ENCODE measurements at regions not wholly inside any gene's neighbourhood (a gene's known extent, or its start where the extent isn't known, plus 50 kb on each side); places are given as distances from the start of the nearest gene placed in this dataset.
"Not testable (repeated sequence)": the region's sequence is repeated elsewhere in the genome, so short reads cannot be mapped to it uniquely, and the experiment has no call there.

DNA sequence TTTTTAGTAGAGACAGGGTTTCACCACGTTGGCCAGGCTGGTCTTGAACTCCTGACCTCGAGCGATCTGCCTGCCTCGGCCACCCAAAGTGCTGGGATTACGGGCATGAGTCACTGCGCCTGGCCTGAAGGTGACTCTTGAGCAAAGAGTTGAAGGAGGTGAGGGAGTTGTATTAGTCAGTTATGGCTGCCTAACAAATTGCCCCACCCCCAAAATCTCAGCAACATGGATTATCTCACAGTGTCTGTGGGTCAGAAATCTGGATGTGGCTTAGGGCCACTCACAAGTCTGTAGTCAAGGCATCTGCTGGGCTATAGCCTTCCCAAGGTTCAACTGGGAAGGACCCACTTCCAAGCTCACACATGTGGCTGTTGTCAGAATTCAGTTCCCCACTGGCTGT is 52.8 kb upstream of the ADGRE5 start:
- no peak for TF ChIP-seq ELF4 (IDR thresholded peaks at IDR 0.05)
- DNase-seq (ENCODE audit: extremely low spot score): no peak
- ChIA-PET POLR2A (no interaction called here), CTCF (no interaction called here)

DNA sequence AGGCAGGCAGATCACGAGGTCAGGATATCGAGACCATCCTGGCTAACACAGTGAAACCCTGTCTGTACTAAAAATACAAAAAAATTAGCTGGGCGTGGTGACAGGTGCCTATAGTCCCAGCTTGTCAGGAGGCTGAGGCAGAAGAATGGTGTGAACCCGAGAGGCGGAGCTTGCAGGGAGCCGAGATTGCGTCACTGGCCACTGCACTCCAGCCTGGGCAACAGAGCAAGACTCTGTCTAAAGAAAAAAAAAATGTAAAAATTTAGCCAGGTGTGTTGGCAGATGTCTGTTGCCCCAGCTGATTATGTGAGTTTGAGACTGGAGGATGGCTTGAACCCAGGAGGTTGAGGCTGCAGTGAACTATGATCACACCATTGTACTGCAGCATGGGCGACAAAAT is 54.2 kb upstream of the ADGRE5 start:
- DNase-seq (ENCODE audit: extremely low spot score); POLR2A ChIA-PET; CTCF ChIA-PET: not testable (repeated sequence)

DNA sequence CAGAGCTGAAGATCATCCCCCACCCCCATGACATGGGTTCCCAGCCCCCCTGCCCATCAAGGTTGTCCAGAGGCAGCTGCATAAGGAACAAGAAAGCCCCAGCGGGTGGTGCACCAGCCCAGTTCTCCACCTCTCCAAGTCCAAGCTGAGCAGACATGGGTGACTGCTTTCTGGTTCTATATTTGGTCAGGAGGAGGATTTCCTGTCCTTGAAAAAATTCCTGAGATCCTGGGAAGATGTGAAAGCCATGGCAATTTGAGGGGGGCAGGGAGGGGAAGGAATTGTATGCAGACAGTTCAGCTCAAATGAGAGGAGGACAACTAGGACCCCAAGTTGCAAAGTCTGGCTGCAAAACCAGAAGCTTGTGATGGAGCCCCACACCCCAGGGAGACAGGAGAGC is 55.4 kb upstream of the ADGRE5 start:
- DNase-seq (ENCODE audit: extremely low spot score): no peak
- ChIA-PET CTCF (no interaction called here), POLR2A (no interaction called here)
- TF ChIP-seq ZNF384 (IDR thresholded peaks at IDR 0.05) (no peak), CTBP1 (IDR thresholded peaks at IDR 0.05; ENCODE audit: borderline replicate concordance) (no peak), BHLHE40 (IDR thresholded peaks at IDR 0.05; ENCODE audit: borderline replicate concordance) (no peak), FOXA1 (IDR thresholded peaks at IDR 0.05) (no peak), ARNT (IDR thresholded peaks at IDR 0.05) (no peak), NFRKB (IDR thresholded peaks at IDR 0.05) (no peak), SP1 (IDR thresholded peaks at IDR 0.05) (no peak), HDGF (IDR thresholded peaks at IDR 0.05; ENCODE audit: borderline replicate concordance) (no peak), FOXK2 (IDR thresholded peaks at IDR 0.05) (no peak), FOXM1 (IDR thresholded peaks at IDR 0.05; ENCODE audit: borderline replicate concordance) (no peak), LEF1 (IDR thresholded peaks at IDR 0.05; ENCODE audit: borderline replicate concordance) (no peak), SUZ12 (IDR thresholded peaks at IDR 0.05) (no peak), ELF4 (IDR thresholded peaks at IDR 0.05) (no peak)
- TF ChIP-seq, protein P1, sequence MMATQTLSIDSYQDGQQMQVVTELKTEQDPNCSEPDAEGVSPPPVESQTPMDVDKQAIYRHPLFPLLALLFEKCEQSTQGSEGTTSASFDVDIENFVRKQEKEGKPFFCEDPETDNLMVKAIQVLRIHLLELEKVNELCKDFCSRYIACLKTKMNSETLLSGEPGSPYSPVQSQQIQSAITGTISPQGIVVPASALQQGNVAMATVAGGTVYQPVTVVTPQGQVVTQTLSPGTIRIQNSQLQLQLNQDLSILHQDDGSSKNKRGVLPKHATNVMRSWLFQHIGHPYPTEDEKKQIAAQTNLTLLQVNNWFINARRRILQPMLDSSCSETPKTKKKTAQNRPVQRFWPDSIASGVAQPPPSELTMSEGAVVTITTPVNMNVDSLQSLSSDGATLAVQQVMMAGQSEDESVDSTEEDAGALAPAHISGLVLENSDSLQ (IDR thresholded peaks at IDR 0.05): no peak

DNA sequence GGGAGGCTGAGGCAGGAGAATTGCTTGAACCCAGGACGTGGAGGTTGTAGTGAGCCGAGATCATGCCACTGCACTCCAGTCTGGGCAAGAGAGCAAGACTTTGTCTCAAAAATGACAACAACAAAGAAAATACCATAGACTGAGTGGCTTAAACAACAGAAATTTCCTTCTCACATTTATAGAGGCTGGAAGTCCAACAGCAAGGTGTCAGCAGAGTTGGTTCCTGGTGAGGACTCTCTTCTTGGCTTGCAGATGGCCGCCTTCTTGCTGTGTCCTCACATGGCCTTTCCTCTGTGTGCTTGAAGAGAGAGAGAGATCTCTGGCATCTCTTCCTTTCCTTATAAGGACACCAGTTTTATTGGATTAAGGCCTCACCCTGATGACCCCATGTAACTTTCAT is 56.1 kb upstream of the ADGRE5 start:
- ChIA-PET CTCF (no interaction called here), POLR2A (no interaction called here)
- no peak for DNase-seq (ENCODE audit: extremely low spot score)
- TF ChIP-seq ARNT (IDR thresholded peaks at IDR 0.05) (no peak), LEF1 (IDR thresholded peaks at IDR 0.05; ENCODE audit: borderline replicate concordance) (no peak), L3MBTL2 (conservative IDR thresholded peaks at IDR 0.05) (no peak), TARDBP (IDR thresholded peaks at IDR 0.05) (no peak), SP1 (IDR thresholded peaks at IDR 0.05) (no peak), BHLHE40 (IDR thresholded peaks at IDR 0.05; ENCODE audit: borderline replicate concordance) (no peak), FOXM1 (IDR thresholded peaks at IDR 0.05; ENCODE audit: borderline replicate concordance) (no peak), CTBP1 (IDR thresholded peaks at IDR 0.05; ENCODE audit: borderline replicate concordance) (no peak), ELF4 (IDR thresholded peaks at IDR 0.05) (no peak), FOXK2 (IDR thresholded peaks at IDR 0.05) (no peak), SUZ12 (IDR thresholded peaks at IDR 0.05) (no peak), FOXA1 (IDR thresholded peaks at IDR 0.05) (no peak), ZNF384 (IDR thresholded peaks at IDR 0.05) (no peak), NFRKB (IDR thresholded peaks at IDR 0.05) (no peak), HDGF (IDR thresholded peaks at IDR 0.05; ENCODE audit: borderline replicate concordance) (no peak)
- TF ChIP-seq, protein P1 (IDR thresholded peaks at IDR 0.05): no peak

DNA sequence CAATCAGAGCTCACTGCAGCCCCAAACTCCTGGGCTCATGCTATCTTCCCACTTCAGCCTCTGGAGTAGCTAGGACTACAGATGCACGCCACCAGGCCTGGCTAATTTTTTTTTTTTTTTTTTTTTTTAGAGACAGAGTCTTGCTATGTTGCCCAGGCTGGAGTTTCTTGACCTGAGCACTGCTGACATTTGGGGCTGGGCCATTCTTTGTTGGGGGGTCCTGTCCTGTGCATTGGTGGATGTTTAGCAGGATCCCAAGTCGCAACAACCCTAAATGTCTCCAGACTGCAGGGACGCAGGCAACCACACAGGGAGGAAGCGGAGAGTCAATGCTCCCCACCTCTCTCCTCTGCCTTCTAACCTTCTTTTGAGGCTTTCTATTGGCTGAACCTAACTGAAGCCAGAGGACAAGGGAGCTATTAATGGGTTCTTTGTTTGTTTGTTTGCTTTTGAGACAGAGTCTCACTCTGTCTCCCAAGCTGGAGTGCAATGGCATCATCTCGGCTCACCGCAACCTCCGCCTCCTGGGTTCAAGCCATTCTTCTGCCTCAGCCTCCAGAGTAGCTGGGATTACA is 58.3 kb upstream of the ADGRE5 start:
- ChIA-PET POLR2A (no interaction called here), CTCF (no interaction called here)
- DNase-seq (ENCODE audit: extremely low spot score): no peak
- TF ChIP-seq, protein P1 (IDR thresholded peaks at IDR 0.05): no peak
- TF ChIP-seq ARNT (IDR thresholded peaks at IDR 0.05) (no peak), TARDBP (IDR thresholded peaks at IDR 0.05) (no peak), CTBP1 (IDR thresholded peaks at IDR 0.05; ENCODE audit: borderline replicate concordance) (no peak), SP1 (IDR thresholded peaks at IDR 0.05) (no peak), NFRKB (IDR thresholded peaks at IDR 0.05) (no peak), FOXM1 (IDR thresholded peaks at IDR 0.05; ENCODE audit: borderline replicate concordance) (no peak), L3MBTL2 (conservative IDR thresholded peaks at IDR 0.05) (no peak), ELF4 (IDR thresholded peaks at IDR 0.05) (no peak), LEF1 (IDR thresholded peaks at IDR 0.05; ENCODE audit: borderline replicate concordance) (no peak), FOXK2 (IDR thresholded peaks at IDR 0.05) (no peak)

DNA sequence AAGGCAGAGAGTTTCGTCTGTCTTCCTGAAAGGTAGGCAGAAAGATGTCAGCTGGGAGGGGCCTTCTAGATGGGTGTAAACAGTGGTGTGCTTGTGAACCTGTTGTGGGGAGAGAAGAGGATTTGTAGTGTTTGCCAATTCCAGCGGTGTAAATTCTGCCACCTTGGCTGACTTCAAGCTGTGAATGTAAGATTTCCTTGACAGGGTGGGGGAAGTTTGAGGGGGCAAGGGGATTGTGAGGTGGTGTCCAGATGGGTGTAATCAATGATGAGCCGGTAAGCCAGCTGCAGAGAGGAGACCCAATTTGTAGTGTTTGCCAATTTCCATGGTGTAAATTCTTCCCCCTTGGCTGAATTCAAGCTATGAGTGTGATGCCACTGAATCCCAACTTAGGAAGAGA is 61.0 kb upstream of the ADGRE5 start:
- ChIA-PET CTCF (no interaction called here), POLR2A (no interaction called here)
- TF ChIP-seq, protein P1 (IDR thresholded peaks at IDR 0.05): no peak
- TF ChIP-seq SUZ12 (IDR thresholded peaks at IDR 0.05): no peak
- TF ChIP-seq FOXM1 (IDR thresholded peaks at IDR 0.05; ENCODE audit: borderline replicate concordance): no peak
- no peak for TF ChIP-seq NFRKB (IDR thresholded peaks at IDR 0.05)
- no peak for TF ChIP-seq L3MBTL2 (conservative IDR thresholded peaks at IDR 0.05)
- no peak for TF ChIP-seq FOXA1 (IDR thresholded peaks at IDR 0.05)
- no peak for TF ChIP-seq TARDBP (IDR thresholded peaks at IDR 0.05)
- TF ChIP-seq ARNT (IDR thresholded peaks at IDR 0.05): no peak
- no peak for TF ChIP-seq SP1 (IDR thresholded peaks at IDR 0.05)
- no peak for TF ChIP-seq HDGF (IDR thresholded peaks at IDR 0.05; ENCODE audit: borderline replicate concordance)
- no peak for TF ChIP-seq ZNF384 (IDR thresholded peaks at IDR 0.05)
- TF ChIP-seq FOXK2 (IDR thresholded peaks at IDR 0.05): no peak
- TF ChIP-seq BHLHE40 (IDR thresholded peaks at IDR 0.05; ENCODE audit: borderline replicate concordance): no peak
- no peak for TF ChIP-seq CTBP1 (IDR thresholded peaks at IDR 0.05; ENCODE audit: borderline replicate concordance)
- no peak for TF ChIP-seq LEF1 (IDR thresholded peaks at IDR 0.05; ENCODE audit: borderline replicate concordance)
- DNase-seq (ENCODE audit: extremely low spot score): no peak

DNA sequence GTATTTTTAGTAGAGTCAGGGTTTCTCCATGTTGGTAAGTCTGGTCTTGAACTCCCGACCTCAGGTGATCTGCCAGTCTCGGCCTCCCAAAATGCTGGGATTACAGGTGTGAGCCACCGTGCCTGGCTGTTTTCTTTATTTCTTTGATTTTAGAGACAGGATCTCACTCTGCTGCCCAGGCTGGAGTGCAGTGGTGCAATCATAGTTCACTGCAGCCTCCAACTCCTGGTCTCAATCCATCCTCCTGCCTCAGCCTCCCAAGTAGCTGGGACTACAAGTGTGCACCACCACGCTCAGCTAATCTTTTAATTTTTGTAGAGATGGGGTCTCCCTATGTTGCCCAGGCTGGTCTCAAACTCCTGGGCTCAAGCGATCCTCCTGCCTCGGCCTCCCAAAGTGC is 61.5 kb upstream of the ADGRE5 start:
- CTCF ChIA-PET; POLR2A ChIA-PET; DNase-seq (ENCODE audit: extremely low spot score): not testable (repeated sequence)

Data from HEK293T (cell line).